OCI-LY1 (cell line): ENCODE measurements at regions not wholly inside any gene's neighbourhood (a gene's known extent, or its start where the extent isn't known, plus 50 kb on each side); places are given as distances from the start of the nearest gene placed in this dataset.

Experiments
- CTCF ChIP-seq: fragments of 200-600 bp; sonication (generic), shearing (Covaris generic); IDR thresholded peaks from 2 replicates; pipeline ENCODE4 v1.5.1; 2017; ENCODE audit warnings: mild to moderate bottlenecking, antibody characterized with exemption, low read length, moderate library complexity, mixed read lengths
- EZH2 ChIP-seq: fragments of 200-600 bp; sonication (generic), shearing (Covaris generic); IDR thresholded peaks from 2 replicates; pipeline ENCODE4 v1.8.0; 2017; ENCODE audit warnings: borderline replicate concordance, mixed run types, mild to moderate bottlenecking, antibody characterized with exemption, low read length, moderate library complexity, mixed read lengths

DNA sequence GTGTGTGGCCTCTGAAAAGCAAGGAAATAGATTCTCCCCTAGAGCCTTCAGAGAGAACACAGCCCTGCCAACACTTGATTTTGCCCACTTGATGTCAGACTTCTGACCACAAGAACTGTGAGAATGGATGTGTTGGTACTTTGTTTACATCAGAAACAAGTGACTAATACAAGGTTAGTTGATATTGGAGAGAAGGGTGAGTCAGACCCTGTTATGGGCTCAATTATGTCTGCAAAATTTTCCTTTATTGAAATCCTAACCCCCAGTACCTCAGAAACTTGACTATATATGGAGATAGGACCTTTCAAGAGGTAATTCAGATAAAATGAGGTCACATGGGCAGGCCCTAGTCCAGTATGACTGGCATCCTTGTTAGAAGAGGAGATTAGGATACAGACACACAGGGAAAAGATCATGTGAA lies 226.7 kb downstream of the RFC3 start:
- TF ChIP-seq CTCF (no peak), EZH2 (no peak)
